PC-9 (cell line): ENCODE measurements at regions not wholly inside any gene's neighbourhood (a gene's known extent, or its start where the extent isn't known, plus 50 kb on each side); places are given as distances from the start of the nearest gene placed in this dataset.

ENCODE experiments used
- BruUV-seq: library from RNA; stranded (reverse); fragments of 400-500 nt; replicated peaks from 2 replicates; lab custom pipeline; 2021; lab: Mats Ljungman, UMichigan
- CTCF ChIA-PET: fragments of 300-600 bp; sonication (Branson Sonifier 250); formaldehyde crosslinking; loops from one replicate; lab custom pipeline; 2022; ENCODE audit warnings: antibody characterized with exemption; lab: Charles Lee
- POLR2A ChIA-PET: fragments of 300-600 bp; sonication (Branson Sonifier 250); formaldehyde crosslinking; loops from one replicate; lab custom pipeline; 2022; ENCODE audit warnings: antibody characterized with exemption; ENCODE audit not compliant: unreplicated experiment; lab: Charles Lee
- DNase-seq, 2 experiments: peaks; one replicate each; pipeline versions ENCODE4 v3.0.0 to v3.0.0-alpha.2; 2015 to 2022; ENCODE audit warnings: mixed read lengths in 1 of 2
- H2AFZ ChIP-seq: fragments of 200-600 bp; sonication (generic); 2 replicates; pipeline ENCODE4 v1.8.1; 2017; ENCODE audit warnings: antibody characterized with exemption
- H3F3A ChIP-seq: fragments of 200-600 bp; sonication (generic); 2 replicates; pipeline ENCODE4 v1.8.1; 2017; ENCODE audit warnings: antibody characterized with exemption, mild to moderate bottlenecking, low read depth; ENCODE audit not compliant: insufficient read depth
- H3K27ac ChIP-seq: fragments of 200-600 bp; sonication (generic); 2 replicates; pipeline ENCODE4 v1.6.1; 2016; ENCODE audit warnings: mixed run types
- H3K27me3 ChIP-seq: fragments of 200-600 bp; sonication (generic); 2 replicates; pipeline ENCODE4 v1.6.1; 2016; ENCODE audit warnings: low read depth, mixed run types; ENCODE audit not compliant: insufficient read depth
- H3K36me3 ChIP-seq: fragments of 200-600 bp; sonication (generic); 2 replicates; pipeline ENCODE4 v1.6.1; 2016; ENCODE audit warnings: low read depth, mixed run types
- H3K4me1 ChIP-seq: fragments of 200-600 bp; sonication (generic); replicated peaks from 2 replicates; pipeline ENCODE4 v1.6.1; 2016; ENCODE audit warnings: mixed run types; ENCODE audit not compliant: insufficient read depth
- H3K4me2 ChIP-seq: fragments of 200-600 bp; sonication (generic); 2 replicates; pipeline ENCODE4 v1.6.1; 2017; ENCODE audit warnings: mixed run types
- H3K4me3 ChIP-seq: fragments of 200-600 bp; sonication (generic); 2 replicates; pipeline ENCODE4 v1.6.1; 2016; ENCODE audit warnings: mixed run types
- H3K79me2 ChIP-seq: fragments of 200-600 bp; sonication (generic); 2 replicates; pipeline ENCODE4 v1.6.1; 2017; ENCODE audit warnings: low read depth, mixed run types
- H3K9me2 ChIP-seq: fragments of 200-600 bp; sonication (generic); 2 replicates; pipeline ENCODE4 v1.8.1; 2017; ENCODE audit warnings: mild to moderate bottlenecking; ENCODE audit not compliant: insufficient read depth
- H3K9me3 ChIP-seq: fragments of 200-600 bp; sonication (generic); 2 replicates; pipeline ENCODE4 v1.8.1; 2016; ENCODE audit warnings: low read depth; ENCODE audit not compliant: insufficient read depth
- H4K20me1 ChIP-seq: fragments of 200-600 bp; sonication (generic); 2 replicates; pipeline ENCODE4 v1.8.1; 2017; ENCODE audit not compliant: insufficient read depth
- CTCF ChIP-seq: fragments of 200-600 bp; sonication (generic); conservative IDR thresholded peaks from 2 replicates; pipeline ENCODE4 v1.6.1; 2017; ENCODE audit warnings: mixed run types, antibody characterized with exemption, mild to moderate bottlenecking, moderate library complexity
- EZH2 ChIP-seq: fragments of 200-600 bp; sonication (generic); IDR thresholded peaks from 2 replicates; pipeline ENCODE4 v1.8.0; 2017; ENCODE audit warnings: antibody characterized with exemption, low read depth
- intact Hi-C: fragments of 100-400 bp; cut with micrococcal nuclease; formaldehyde crosslinking; loops from one replicate; pipeline ENCODE4 v1.10.0; 2022; ENCODE audit not compliant: unreplicated experiment

- Histone ChIP-seq H2AFZ (no peak overlapping the region), H3K27ac (no peak overlapping the region), H3K9me2 (no peaks in the 10 kb centered on the region), H3K4me2 (no peak overlapping the region), H3F3A (no peaks in the 10 kb centered on the region), H3K4me1 (no peaks in the 10 kb centered on the region), H3K36me3 (no peaks in the 10 kb centered on the region), H3K9me3 (no peaks in the 10 kb centered on the region), H4K20me1 (no peaks in the 10 kb centered on the region), H3K79me2 (no peaks in the 10 kb centered on the region), H3K27me3 (no peaks in the 10 kb centered on the region; the same call in 1 of the 2 replicates), H3K4me3 (no peak overlapping the region)
- no TSS peak for BruUV-seq
- TF ChIP-seq CTCF = no peak
- TF ChIP-seq EZH2 = no peak
- POLR2A ChIA-PET = no interaction called here
- DNase-seq = no peak
- intact Hi-C loops = no loop called here
- CTCF ChIA-PET = no interaction called here
Measured at GRCh38 chr12:14135996-14136395, 154.6 kb upstream of the GRIN2B start.

- no peak for DNase-seq
- intact Hi-C loops = no loop called here
- no peaks in the 10 kb centered on the region for H4K20me1 ChIP-seq
- no peak overlapping the region for H3K4me2 ChIP-seq
- CTCF ChIA-PET = no interaction called here
- H3K4me1 ChIP-seq = no peaks in the 10 kb centered on the region
- H3K79me2 ChIP-seq = no peaks in the 10 kb centered on the region
- H2AFZ ChIP-seq = no peak overlapping the region
- no TSS peak for BruUV-seq
- H3K27ac ChIP-seq = no peak overlapping the region
- H3F3A ChIP-seq = no peaks in the 10 kb centered on the region
- H3K36me3 ChIP-seq = no peaks in the 10 kb centered on the region
- H3K9me3 ChIP-seq = no peaks in the 10 kb centered on the region
- TF ChIP-seq EZH2 (no peak), CTCF (peak; percentile 33; the same call in 1 of the 2 replicates)
- POLR2A ChIA-PET = no interaction called here
- no peaks in the 10 kb centered on the region for H3K9me2 ChIP-seq
- no peaks in the 10 kb centered on the region; the same call in 1 of the 2 replicates for H3K27me3 ChIP-seq
- no peak overlapping the region for H3K4me3 ChIP-seq
Measured at GRCh38 chr12:14138495-14138894, 157.1 kb upstream of the GRIN2B start.

GRCh38 chr12:14148489-14149270 is 167.3 kb upstream of the GRIN2B start:
- ChIA-PET CTCF (no interaction called here), POLR2A (no interaction called here)
- Histone ChIP-seq H3K4me3 (no peak overlapping the region), H3K79me2 (no peaks in the 10 kb centered on the region), H3K9me2 (no peaks in the 10 kb centered on the region), H3K4me2 (no peak overlapping the region), H4K20me1 (no peaks in the 10 kb centered on the region), H3K27ac (no peak overlapping the region), H3K9me3 (no peaks in the 10 kb centered on the region), H2AFZ (no peak overlapping the region), H3K36me3 (no peaks in the 10 kb centered on the region), H3K27me3 (no peaks in the 10 kb centered on the region), H3K4me1 (no peaks in the 10 kb centered on the region), H3F3A (no peaks in the 10 kb centered on the region)
- no peak for TF ChIP-seq CTCF
- no peak for TF ChIP-seq EZH2
- no TSS peak for BruUV-seq
- DNase-seq = no peak
- intact Hi-C loops = no loop called here
